ENCODE measurements at regions not wholly inside any gene's neighbourhood (a gene's known extent, or its start where the extent isn't known, plus 50 kb on each side); places are given as distances from the start of the nearest gene placed in this dataset.

- TF ChIP-seq, protein P1, sequence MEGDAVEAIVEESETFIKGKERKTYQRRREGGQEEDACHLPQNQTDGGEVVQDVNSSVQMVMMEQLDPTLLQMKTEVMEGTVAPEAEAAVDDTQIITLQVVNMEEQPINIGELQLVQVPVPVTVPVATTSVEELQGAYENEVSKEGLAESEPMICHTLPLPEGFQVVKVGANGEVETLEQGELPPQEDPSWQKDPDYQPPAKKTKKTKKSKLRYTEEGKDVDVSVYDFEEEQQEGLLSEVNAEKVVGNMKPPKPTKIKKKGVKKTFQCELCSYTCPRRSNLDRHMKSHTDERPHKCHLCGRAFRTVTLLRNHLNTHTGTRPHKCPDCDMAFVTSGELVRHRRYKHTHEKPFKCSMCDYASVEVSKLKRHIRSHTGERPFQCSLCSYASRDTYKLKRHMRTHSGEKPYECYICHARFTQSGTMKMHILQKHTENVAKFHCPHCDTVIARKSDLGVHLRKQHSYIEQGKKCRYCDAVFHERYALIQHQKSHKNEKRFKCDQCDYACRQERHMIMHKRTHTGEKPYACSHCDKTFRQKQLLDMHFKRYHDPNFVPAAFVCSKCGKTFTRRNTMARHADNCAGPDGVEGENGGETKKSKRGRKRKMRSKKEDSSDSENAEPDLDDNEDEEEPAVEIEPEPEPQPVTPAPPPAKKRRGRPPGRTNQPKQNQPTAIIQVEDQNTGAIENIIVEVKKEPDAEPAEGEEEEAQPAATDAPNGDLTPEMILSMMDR (tag by site-specific recombination; IDR thresholded peaks at IDR 0.05) = no peak
- no peak for TF ChIP-seq OVOL3 (tag by site-specific recombination; IDR thresholded peaks at IDR 0.05)
- no peak for TF ChIP-seq ZNF830 (tag by site-specific recombination; IDR thresholded peaks at IDR 0.05; ENCODE audit: low read depth)
- TF ChIP-seq ZNF423 (tag by site-specific recombination; IDR thresholded peaks at IDR 0.05) = no peak
- TF ChIP-seq, protein P2, sequence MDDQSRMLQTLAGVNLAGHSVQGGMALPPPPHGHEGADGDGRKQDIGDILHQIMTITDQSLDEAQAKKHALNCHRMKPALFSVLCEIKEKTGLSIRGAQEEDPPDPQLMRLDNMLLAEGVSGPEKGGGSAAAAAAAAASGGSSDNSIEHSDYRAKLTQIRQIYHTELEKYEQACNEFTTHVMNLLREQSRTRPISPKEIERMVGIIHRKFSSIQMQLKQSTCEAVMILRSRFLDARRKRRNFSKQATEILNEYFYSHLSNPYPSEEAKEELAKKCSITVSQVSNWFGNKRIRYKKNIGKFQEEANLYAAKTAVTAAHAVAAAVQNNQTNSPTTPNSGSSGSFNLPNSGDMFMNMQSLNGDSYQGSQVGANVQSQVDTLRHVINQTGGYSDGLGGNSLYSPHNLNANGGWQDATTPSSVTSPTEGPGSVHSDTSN (CRISPR knock-in tag; IDR thresholded peaks at IDR 0.05) = no peak
- TF ChIP-seq ZNF571 (tag by site-specific recombination; IDR thresholded peaks at IDR 0.05) = no peak
- no peak for TF ChIP-seq BCL11B (tag by site-specific recombination; IDR thresholded peaks at IDR 0.05; ENCODE audit: low read depth)
Measured at GRCh38 chr14:83664389-83664788, 1865.6 kb upstream of the FLRT2 start.
